Stimulated activated memory B cell treated with anti-CD40 and anti-IgM and Interleukin-4, amounts not matched to agents 10 μg/mL and 1 μg/mL and 100 μg/mL, for 72 hours (primary cell): ENCODE measurements at regions not wholly inside any gene's neighbourhood (a gene's known extent, or its start where the extent isn't known, plus 50 kb on each side); places are given as distances from the start of the nearest gene placed in this dataset.
"Not testable (repeated sequence)": the region's sequence is repeated elsewhere in the genome, so short reads cannot be mapped to it uniquely, and the experiment has no call there.

Experiments used
- ATAC-seq: fragments of 150-1000 bp; cut with Tn5 transposase; 2 replicates; pipeline ENCODE4 v1.10.0; 2021
- H3K27ac Mint-ChIP-seq: one replicate; pipeline ENCODE4 v1.8.0; 2022; ENCODE audit warnings: mild to moderate bottlenecking, mixed read lengths
- H3K27me3 Mint-ChIP-seq: one replicate; pipeline ENCODE4 v1.8.0; 2022; ENCODE audit warnings: mixed read lengths
- H3K36me3 Mint-ChIP-seq: one replicate; pipeline ENCODE4 v1.8.0; 2022; ENCODE audit warnings: mixed read lengths
- H3K4me1 Mint-ChIP-seq: one replicate; pipeline ENCODE4 v1.8.0; 2022; ENCODE audit warnings: mixed read lengths
- H3K4me3 Mint-ChIP-seq: one replicate; pipeline ENCODE4 v1.8.0; 2022; ENCODE audit warnings: mild to moderate bottlenecking, moderate library complexity, mixed read lengths
- H3K9me3 Mint-ChIP-seq: one replicate; pipeline ENCODE4 v1.8.0; 2022; ENCODE audit warnings: mixed read lengths

DNA sequence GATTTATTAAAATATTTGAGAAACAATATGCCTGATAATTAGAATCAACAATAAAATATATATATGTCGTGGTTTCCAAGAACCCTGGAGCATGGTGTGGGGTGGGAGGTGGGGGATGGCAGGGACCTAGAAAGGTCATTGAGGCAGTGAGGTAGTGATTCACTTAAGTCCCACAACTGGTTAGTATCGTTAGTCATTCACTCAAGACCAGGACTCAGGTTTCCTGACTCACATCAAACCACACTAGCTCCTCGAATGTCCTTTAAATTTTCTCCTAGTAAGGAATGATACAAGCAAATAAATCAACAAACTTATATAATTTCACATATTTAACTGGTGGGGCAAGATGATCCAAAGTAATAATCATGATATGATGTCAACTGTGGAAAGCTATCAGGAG is 158.8 kb upstream of the AADAT start:
- no peaks in the 10 kb centered on the region for H3K4me1 Mint-ChIP-seq
- no peak overlapping the region for H3K27ac Mint-ChIP-seq
- no peaks in the 10 kb centered on the region for H3K27me3 Mint-ChIP-seq
- H3K36me3 Mint-ChIP-seq = no peaks in the 10 kb centered on the region
- no peak overlapping the region for H3K4me3 Mint-ChIP-seq
- no peaks in the 10 kb centered on the region for H3K9me3 Mint-ChIP-seq
- no peak for ATAC-seq

DNA sequence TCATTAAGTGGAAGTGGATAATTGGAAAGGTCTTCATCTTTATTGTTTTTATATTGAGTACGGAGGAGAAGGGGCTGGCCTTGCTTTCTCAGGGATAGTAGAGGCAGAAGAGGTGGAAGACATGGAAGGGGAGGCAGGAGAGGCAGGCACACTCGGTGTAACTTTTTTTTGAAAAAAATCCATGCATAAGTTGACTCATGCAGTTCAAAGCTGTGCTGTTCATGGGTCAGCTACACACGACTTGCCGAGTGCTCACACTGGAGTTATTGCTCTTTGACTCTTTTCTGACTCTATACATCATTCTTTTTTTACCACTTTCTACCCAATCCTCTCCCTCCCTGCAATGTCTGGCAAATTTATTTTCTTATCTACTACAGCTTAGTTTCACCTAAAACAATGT is 158.3 kb upstream of the AADAT start:
- H3K36me3 Mint-ChIP-seq = no peaks in the 10 kb centered on the region
- H3K27ac Mint-ChIP-seq = no peak overlapping the region
- no peak overlapping the region for H3K4me3 Mint-ChIP-seq
- H3K27me3 Mint-ChIP-seq = no peaks in the 10 kb centered on the region
- no peaks in the 10 kb centered on the region for H3K9me3 Mint-ChIP-seq
- no peak for ATAC-seq
- no peaks in the 10 kb centered on the region for H3K4me1 Mint-ChIP-seq

DNA sequence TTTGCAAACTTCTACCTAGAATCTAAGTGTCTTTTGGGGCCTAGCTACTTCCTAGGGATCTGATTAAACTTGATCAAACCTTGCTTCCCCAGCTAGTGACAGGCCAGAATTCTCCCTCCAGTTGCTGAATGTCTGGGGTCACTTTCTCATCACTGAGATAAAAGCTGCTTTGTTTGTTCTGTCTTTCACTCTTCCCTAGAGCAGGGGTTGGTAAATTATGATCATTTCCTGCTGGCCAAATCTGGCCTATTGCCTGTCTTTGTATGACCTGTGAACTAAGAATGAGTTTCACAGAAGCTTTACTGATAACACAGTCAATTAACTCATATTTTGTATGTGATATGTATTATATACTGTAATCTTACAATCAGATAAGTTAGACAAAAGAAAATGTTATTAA is 157.8 kb upstream of the AADAT start:
- Mint-ChIP-seq H3K36me3 (no peaks in the 10 kb centered on the region), H3K9me3 (no peaks in the 10 kb centered on the region), H3K27me3 (no peaks in the 10 kb centered on the region), H3K27ac (no peak overlapping the region), H3K4me3 (no peak overlapping the region), H3K4me1 (no peaks in the 10 kb centered on the region)
- no peak for ATAC-seq

DNA sequence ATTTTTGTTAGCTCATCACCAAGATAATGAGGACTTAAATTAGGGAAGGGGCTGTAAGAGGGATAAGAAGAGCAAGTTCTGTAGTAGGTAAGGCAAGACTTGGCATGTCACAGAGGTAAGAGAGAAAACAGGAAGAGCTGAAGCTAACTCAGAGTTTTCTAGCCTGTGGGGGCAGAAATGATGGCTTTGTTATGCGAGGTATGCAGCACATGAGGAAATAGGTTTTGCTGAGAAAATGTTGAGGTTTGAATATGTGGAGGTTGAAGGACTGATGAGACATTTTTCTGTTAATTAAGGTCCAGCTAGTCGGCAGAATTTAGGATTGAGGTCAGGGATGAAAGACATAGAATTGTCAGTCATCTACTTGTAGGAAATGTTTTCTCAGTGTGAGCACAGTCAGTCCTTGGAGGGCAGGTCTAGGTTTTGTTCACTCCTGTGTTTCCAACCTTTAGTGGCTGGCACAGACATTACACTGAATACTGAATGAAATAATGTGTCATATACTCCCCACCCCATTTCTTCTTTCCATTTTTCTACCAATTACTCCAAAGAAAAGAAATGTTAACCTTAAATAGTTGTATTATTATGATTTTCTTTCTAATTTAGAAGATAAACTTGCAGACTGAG is 154.0 kb upstream of the AADAT start:
- ATAC-seq = no peak
- Mint-ChIP-seq H3K36me3 (no peaks in the 10 kb centered on the region), H3K27me3 (no peaks in the 10 kb centered on the region), H3K9me3 (peaks cover 3% of the 10 kb centered on the region), H3K4me3 (no peak overlapping the region), H3K4me1 (no peaks in the 10 kb centered on the region), H3K27ac (no peak overlapping the region)

DNA sequence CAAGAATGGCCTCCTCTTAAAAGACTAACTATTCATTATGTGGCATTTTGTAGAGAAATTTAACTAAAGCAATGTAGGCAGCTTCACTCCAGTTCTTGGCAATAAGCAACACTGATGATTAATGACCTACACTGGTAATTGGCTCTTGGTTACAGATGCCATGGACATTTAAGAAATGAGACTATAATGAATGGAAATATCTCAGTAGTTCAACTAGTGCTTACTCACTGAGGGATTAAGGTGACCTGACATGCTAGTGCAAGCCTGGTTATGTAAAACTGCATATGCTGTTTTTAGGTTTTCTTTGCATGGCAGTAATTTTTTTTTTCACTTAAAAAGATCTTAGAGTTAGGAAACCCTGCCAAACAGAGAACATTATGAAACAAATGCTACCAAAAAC is 152.7 kb upstream of the AADAT start:
- Mint-ChIP-seq H3K27ac (no peak overlapping the region), H3K9me3 (peaks cover 3% of the 10 kb centered on the region), H3K36me3 (no peaks in the 10 kb centered on the region), H3K27me3 (no peaks in the 10 kb centered on the region), H3K4me3 (no peak overlapping the region), H3K4me1 (no peaks in the 10 kb centered on the region)
- no peak for ATAC-seq

DNA sequence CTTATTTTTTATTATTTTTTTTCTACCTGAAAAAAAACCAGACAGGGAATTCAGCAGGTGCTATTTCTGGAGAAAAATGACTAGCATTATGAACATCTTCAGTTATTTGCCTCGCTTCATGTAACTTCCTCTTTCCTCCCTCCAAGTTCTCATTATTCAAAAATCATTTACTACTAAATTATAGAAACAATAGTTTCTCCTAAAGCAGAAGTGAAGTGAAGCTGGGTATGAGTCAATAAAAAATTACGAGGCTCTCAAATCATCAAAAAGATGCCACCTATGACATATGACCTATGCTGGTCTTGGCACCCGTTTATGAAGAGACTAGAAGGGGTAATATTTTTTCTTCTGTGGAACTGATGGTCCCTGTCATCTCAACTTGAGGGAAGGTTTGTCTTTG is 145.0 kb upstream of the AADAT start:
- Mint-ChIP-seq H3K4me1 (no peaks in the 10 kb centered on the region), H3K9me3 (no peaks in the 10 kb centered on the region)
- peak; percentile 68 for ATAC-seq

DNA sequence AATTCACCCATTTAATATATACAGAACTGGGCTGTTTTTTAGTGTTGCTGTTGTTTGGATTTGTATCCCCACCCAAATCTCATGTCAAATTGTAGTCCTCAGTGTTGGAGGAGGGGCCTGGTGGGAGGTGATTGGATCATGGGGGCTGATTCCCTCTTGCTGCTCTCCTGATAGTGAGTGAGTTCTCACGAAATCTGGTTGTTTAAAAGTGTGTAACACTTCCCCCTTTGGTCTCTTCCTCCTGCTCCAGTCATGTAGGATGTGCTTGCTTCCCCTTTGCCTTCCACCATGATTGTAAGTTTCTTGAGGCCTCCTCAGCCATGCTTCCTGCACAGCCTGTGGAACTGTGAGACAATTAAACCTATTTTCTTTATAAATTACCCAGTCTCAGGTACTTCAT is 141.6 kb upstream of the AADAT start:
- H3K36me3 Mint-ChIP-seq = no peaks in the 10 kb centered on the region
- no peak for ATAC-seq
- no peak overlapping the region for H3K27ac Mint-ChIP-seq
- H3K4me1 Mint-ChIP-seq = no peaks in the 10 kb centered on the region
- H3K4me3 Mint-ChIP-seq = no peak overlapping the region
- no peaks in the 10 kb centered on the region for H3K9me3 Mint-ChIP-seq
- H3K27me3 Mint-ChIP-seq = no peaks in the 10 kb centered on the region

More for the DNA sequence above, 145.0 kb upstream of the AADAT start:
- H3K36me3 Mint-ChIP-seq = no peaks in the 10 kb centered on the region
- no peaks in the 10 kb centered on the region for H3K27me3 Mint-ChIP-seq
- H3K27ac Mint-ChIP-seq = no peak overlapping the region
- H3K4me3 Mint-ChIP-seq = no peak overlapping the region

DNA sequence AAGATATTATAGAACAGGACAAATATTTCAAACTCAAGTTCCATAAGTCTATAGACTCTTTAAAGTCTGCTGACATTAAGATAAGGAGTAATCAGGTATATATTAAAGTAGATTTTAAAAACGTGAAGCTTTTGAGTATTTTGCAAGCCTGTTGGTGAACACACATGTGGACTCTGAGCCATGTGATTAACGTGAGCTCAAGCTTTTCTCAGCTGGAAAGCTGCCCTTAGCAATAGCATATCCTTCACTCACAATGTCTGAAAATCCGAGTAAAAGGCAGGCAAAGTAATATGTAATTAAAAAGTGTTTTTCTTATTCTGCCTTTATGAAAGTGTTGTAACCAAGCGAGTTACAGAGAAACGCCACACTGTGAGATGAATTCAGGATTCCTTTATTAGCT is 140.5 kb upstream of the AADAT start:
- ATAC-seq = no peak
- Mint-ChIP-seq H3K27me3 (no peaks in the 10 kb centered on the region), H3K27ac (no peak overlapping the region), H3K36me3 (no peaks in the 10 kb centered on the region), H3K4me3 (no peak overlapping the region), H3K4me1 (no peaks in the 10 kb centered on the region), H3K9me3 (no peaks in the 10 kb centered on the region)

DNA sequence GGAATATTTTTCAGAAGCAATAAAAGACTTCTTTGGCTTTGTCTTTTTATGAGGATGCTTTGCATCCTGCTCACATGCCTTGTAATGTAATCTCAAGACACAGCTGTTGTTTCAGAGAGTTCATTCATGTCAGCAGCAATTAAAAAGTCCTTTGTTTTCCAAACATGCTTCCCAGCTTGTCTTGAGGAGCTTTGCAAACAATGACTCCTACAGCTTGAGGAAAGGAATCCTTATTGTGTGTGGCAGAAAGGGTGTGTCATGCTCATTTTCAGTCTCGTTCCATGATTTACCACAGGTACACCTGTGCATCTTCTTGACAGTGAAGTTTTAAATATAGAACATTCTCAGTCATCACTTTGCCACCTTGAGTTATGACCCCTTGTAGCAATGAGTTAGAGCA is 139.2 kb upstream of the AADAT start:
- Mint-ChIP-seq H3K4me1 (no peaks in the 10 kb centered on the region), H3K36me3 (no peaks in the 10 kb centered on the region), H3K27ac (no peak overlapping the region), H3K4me3 (no peak overlapping the region), H3K9me3 (no peaks in the 10 kb centered on the region), H3K27me3 (no peaks in the 10 kb centered on the region)
- no peak for ATAC-seq

DNA sequence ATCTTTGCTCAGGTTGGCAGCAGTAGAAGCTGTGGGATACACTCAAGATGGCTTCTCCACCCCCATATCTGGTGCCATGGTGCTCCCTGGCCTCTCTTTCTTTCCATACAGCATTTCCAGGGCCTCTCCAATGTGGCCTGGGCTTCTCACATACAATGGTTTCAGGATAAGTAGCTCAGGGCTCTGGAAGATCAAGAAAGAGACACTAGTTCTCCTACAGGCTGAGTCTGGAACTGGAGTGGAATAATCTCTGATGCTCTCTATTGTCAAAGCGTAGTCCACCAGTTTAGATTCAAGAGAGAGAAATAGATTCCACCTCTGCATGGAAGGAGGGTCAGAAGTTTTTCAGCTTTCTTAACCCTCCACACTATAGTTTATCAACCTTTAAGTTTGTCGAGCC is 138.2 kb upstream of the AADAT start:
- H3K9me3 Mint-ChIP-seq = peaks cover 3% of the 10 kb centered on the region
- no peak overlapping the region for H3K4me3 Mint-ChIP-seq
- no peaks in the 10 kb centered on the region for H3K4me1 Mint-ChIP-seq
- H3K36me3 Mint-ChIP-seq = no peaks in the 10 kb centered on the region
- H3K27ac Mint-ChIP-seq = no peak overlapping the region
- no peak for ATAC-seq
- no peaks in the 10 kb centered on the region for H3K27me3 Mint-ChIP-seq

DNA sequence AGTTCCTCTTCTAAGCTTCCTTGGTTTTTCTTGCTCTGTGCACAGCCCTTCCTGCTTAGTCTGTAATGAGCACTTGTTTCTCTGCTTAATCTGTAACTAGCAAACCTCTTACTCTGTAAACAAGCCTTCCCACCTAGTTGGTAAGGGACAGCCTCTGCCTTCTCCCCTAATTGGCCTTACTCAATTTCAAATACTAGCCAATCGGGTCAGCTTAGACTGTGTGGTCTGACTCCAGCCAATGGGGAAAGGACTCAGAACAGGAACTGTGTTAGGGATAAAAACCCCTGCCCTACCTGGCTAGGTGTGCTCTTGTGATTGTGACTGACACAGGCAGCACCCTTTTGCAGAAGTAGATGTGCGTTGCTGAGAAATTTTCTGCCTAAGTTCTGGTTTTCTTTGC is 136.5 kb upstream of the AADAT start:
- Mint-ChIP-seq H3K4me1 (no peaks in the 10 kb centered on the region), H3K4me3 (no peak overlapping the region), H3K27me3 (no peaks in the 10 kb centered on the region), H3K27ac (no peak overlapping the region), H3K36me3 (no peaks in the 10 kb centered on the region), H3K9me3 (peaks cover 10% of the 10 kb centered on the region)
- no peak for ATAC-seq

DNA sequence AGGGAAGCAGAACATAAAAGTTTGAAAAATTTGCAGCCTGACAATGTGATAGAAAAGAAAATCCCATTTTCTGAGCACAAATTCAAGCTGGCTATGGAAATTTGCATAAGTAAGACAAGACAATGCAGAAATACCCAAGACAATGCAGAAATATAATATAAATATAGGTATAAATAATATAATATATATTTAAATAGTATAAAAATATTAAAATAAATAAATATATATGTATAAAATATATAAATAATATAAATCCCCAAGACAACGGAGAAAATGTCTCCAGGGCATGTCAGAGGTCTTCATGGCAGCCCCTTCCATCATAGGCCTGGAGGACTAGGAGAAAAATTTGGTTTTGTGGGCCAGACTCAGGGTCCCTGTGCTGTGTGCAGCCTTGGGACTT is 125.0 kb upstream of the AADAT start:
- Mint-ChIP-seq H3K27me3 (no peaks in the 10 kb centered on the region), H3K4me1 (no peaks in the 10 kb centered on the region), H3K36me3 (no peaks in the 10 kb centered on the region), H3K9me3 (peaks cover 18% of the 10 kb centered on the region), H3K27ac (no peak overlapping the region), H3K4me3 (no peak overlapping the region)
- ATAC-seq = no peak

DNA sequence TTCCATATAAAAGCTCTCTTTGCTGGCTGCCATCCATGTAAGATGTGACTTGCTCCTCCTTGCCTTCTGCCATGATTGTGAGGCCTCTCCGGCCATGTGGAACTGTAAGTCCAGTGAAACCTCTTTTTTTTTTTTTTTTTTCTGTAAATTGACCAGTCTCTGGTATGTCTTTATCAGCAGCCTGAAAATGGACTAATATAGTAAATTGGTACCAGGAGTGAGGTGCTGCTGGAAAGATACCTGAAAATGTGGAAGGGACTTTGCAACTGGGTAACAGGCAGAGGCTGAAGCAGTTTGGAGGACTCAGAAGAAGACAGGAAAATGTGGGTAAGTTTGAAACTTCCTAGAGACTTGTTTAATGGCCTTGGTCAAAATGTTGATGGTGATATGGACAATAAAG is 124.3 kb upstream of the AADAT start:
- Mint-ChIP-seq H3K27ac (no peak overlapping the region), H3K4me1 (no peaks in the 10 kb centered on the region), H3K9me3 (peaks cover 16% of the 10 kb centered on the region), H3K36me3 (no peaks in the 10 kb centered on the region), H3K4me3 (no peak overlapping the region), H3K27me3 (no peaks in the 10 kb centered on the region)
- ATAC-seq = no peak

DNA sequence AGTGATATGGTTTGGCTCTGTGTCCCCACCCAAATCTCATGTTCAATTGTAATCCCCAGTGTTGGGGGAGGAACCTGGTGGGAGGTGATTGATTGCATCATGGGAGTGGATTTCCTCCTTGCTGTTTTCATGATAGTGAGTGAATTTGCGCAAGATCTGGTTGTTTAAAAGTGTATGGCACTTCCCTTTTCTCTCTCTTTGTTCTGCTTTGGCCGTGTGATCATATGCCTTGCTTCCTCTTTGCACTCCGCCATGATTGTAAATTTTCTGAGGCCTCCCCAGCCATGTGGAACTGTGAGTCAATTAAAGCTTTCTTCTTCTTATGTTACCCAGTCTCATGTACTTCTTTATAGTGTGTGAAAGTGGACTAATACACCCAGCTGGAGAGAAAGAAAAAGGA is 113.0 kb upstream of the AADAT start:
- Mint-ChIP-seq H3K36me3 (no peaks in the 10 kb centered on the region), H3K9me3 (peaks cover 20% of the 10 kb centered on the region), H3K27me3 (no peaks in the 10 kb centered on the region), H3K27ac (no peak overlapping the region), H3K4me3 (no peak overlapping the region), H3K4me1 (no peaks in the 10 kb centered on the region)
- peak; percentile 78 for ATAC-seq

DNA sequence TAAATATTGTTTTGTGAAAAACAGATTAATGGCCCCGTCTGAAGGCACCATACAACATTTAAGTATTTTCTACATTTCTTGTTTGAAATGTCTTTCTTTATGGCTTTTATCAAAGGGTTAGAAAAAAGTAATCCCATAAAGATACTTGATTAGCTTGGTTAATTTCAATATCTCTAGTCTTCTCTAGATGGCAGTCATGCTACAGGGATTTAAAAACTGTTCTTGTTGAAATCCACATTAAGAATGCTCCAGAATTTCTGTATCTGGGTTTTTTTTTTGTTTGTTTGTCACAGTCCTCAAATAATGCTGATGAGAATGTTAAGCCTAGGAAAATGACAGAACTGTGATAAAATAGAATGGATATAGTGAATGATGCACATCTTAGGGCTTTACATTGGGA is 109.0 kb upstream of the AADAT start:
- Mint-ChIP-seq H3K27me3 (no peaks in the 10 kb centered on the region), H3K4me3 (no peak overlapping the region), H3K4me1 (no peaks in the 10 kb centered on the region), H3K9me3 (peaks cover 14% of the 10 kb centered on the region), H3K36me3 (no peaks in the 10 kb centered on the region), H3K27ac (no peak overlapping the region)
- no peak for ATAC-seq

DNA sequence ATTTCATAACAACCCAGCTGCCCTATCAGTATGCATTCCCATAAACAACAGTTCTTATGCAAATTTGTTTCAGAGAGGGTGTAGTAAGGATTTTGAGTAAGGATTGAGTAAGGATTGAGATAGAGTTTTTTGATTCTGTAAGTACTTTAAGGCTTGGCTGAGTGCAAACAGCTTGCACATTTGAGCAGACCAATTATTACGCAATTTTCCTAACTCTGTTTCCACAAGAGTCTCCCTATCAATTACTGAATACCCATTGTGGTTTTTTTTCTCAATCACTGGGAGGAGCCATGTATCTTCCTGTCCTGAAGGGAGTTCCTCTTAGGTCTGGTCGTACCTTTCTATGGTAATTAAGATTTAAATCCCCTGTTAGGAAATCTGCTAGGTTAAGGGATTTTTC is 105.0 kb upstream of the AADAT start:
- not testable (repeated sequence) for H3K27ac Mint-ChIP-seq, ATAC-seq, H3K4me1 Mint-ChIP-seq, H3K36me3 Mint-ChIP-seq, H3K9me3 Mint-ChIP-seq, H3K4me3 Mint-ChIP-seq, H3K27me3 Mint-ChIP-seq

DNA sequence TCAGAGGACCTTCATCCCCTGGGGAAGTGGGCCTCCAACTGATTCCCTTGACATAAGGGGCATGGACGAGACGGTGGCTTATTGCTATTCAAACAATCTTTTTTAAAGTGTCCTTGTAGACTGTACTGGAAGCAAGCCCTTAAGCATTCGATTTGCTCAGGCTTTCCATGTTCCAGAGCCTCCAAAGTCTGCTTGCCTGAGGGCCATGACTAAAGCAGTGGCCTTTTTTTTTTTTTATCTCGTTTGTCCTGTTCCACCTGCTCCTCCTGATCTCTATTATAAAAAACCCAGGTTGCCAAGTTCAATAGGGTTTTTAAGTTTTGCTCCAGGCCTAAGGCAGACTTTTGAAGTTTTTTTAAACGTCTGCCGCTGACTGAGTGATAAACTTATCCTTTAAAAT is 103.7 kb upstream of the AADAT start:
- H3K4me1 Mint-ChIP-seq = no peaks in the 10 kb centered on the region
- H3K36me3 Mint-ChIP-seq = no peaks in the 10 kb centered on the region
- H3K27me3 Mint-ChIP-seq = peaks cover 1% of the 10 kb centered on the region
- no peak overlapping the region for H3K27ac Mint-ChIP-seq
- H3K9me3 Mint-ChIP-seq = no peaks in the 10 kb centered on the region
- H3K4me3 Mint-ChIP-seq = no peak overlapping the region
- ATAC-seq = no peak
